NOMO-1 treated with DMSO at 0.1 percent for 48 hours (cell line): ENCODE measurements at regions not wholly inside any gene's neighbourhood (a gene's known extent, or its start where the extent isn't known, plus 50 kb on each side); places are given as distances from the start of the nearest gene placed in this dataset.

Experiments used
- DNase-seq: peaks from one replicate; lab custom pipeline; 2025; ENCODE audit not compliant: unreplicated experiment; lab: John Stamatoyannopoulos, UW

GRCh38 chr3:153072382-153072781, 89.6 kb upstream of the RAP2B start:
- DNase-seq, result no peak

GRCh38 chr3:153072856-153073255, 89.2 kb upstream of the RAP2B start:
- no peak for DNase-seq

- DNase-seq, result no peak
Observed at GRCh38 chr3:153073636-153074035, 88.4 kb upstream of the RAP2B start.

- DNase-seq, result no peak
Observed at GRCh38 chr3:153078826-153079225, 83.2 kb upstream of the RAP2B start.

GRCh38 chr3:153079386-153079785, 82.6 kb upstream of the RAP2B start:
- DNase-seq, result no peak

GRCh38 chr3:153080778-153081240, 81.2 kb upstream of the RAP2B start:
- DNase-seq, result no peak

GRCh38 chr3:153084431-153084830, 77.6 kb upstream of the RAP2B start:
- DNase-seq, result no peak

- DNase-seq, result no peak
Observed at GRCh38 chr3:153087595-153088566, 74.1 kb upstream of the RAP2B start.

GRCh38 chr3:153089620-153090019, 72.4 kb upstream of the RAP2B start:
- DNase-seq, result no peak

GRCh38 chr3:153090973-153091372, 71.1 kb upstream of the RAP2B start:
- DNase-seq, result no peak

- no peak for DNase-seq
Observed at GRCh38 chr3:153093629-153094028, 68.4 kb upstream of the RAP2B start.

- DNase-seq, result peak; percentile 13
Observed at GRCh38 chr3:153094386-153094785, 67.6 kb upstream of the RAP2B start.

GRCh38 chr3:153095441-153095840, 66.6 kb upstream of the RAP2B start:
- DNase-seq, result no peak

- DNase-seq, result no peak
Observed at GRCh38 chr3:153096731-153097131, 65.3 kb upstream of the RAP2B start.

- DNase-seq, result no peak
Observed at GRCh38 chr3:153097213-153097612, 64.8 kb upstream of the RAP2B start.

GRCh38 chr3:153099131-153099530, 62.9 kb upstream of the RAP2B start:
- DNase-seq, result no peak

- DNase-seq, result peak; percentile 19
Observed at GRCh38 chr3:153103406-153103945, 58.5 kb upstream of the RAP2B start.

- no peak for DNase-seq
Observed at GRCh38 chr3:153110041-153110440, 52.0 kb upstream of the RAP2B start.

- no peak for DNase-seq
Observed at GRCh38 chr3:153111016-153111415, 51.0 kb upstream of the RAP2B start.
